DOHH2 (cell line): ENCODE measurements at regions not wholly inside any gene's neighbourhood (a gene's known extent, or its start where the extent isn't known, plus 50 kb on each side); places are given as distances from the start of the nearest gene placed in this dataset.

ENCODE experiments used
- H3F3A ChIP-seq: fragments of 200-600 bp; sonication (generic), shearing (Covaris generic); 2 replicates; pipeline ENCODE4 v1.6.0; 2016; ENCODE audit warnings: antibody characterized with exemption, mild to moderate bottlenecking; ENCODE audit not compliant: control insufficient read depth, insufficient read depth
- H3K27ac ChIP-seq: fragments of 200-600 bp; sonication (generic); 2 replicates; pipeline ENCODE4 v1.5.1; 2014; ENCODE audit warnings: low read depth, mild to moderate bottlenecking, low read length, moderate library complexity
- H3K27me3 ChIP-seq: fragments of 200-600 bp; sonication (generic); 2 replicates; pipeline ENCODE4 v1.6.1; 2014; ENCODE audit warnings: mild to moderate bottlenecking, low read length, mixed read lengths; ENCODE audit not compliant: control insufficient read depth
- H3K36me3 ChIP-seq: fragments of 200-600 bp; sonication (generic); 2 replicates; pipeline ENCODE4 v1.6.1; 2014; ENCODE audit warnings: mild to moderate bottlenecking, low read length, moderate library complexity, mixed read lengths; ENCODE audit not compliant: control insufficient read depth
- H3K4me1 ChIP-seq: fragments of 200-600 bp; sonication (generic); 2 replicates; pipeline ENCODE4 v1.6.1; 2014; ENCODE audit warnings: mild to moderate bottlenecking, low read length, mixed read lengths; ENCODE audit not compliant: control insufficient read depth
- H3K4me2 ChIP-seq: fragments of 200-600 bp; sonication (generic); 2 replicates; pipeline ENCODE4 v1.6.0; 2014; ENCODE audit warnings: mild to moderate bottlenecking, low read length, moderate library complexity
- H3K4me3 ChIP-seq: fragments of 200-600 bp; sonication (generic); 2 replicates; pipeline ENCODE4 v1.5.1; 2014; ENCODE audit warnings: mild to moderate bottlenecking, low read length, mixed read lengths
- H3K79me2 ChIP-seq: fragments of 200-600 bp; sonication (generic); 2 replicates; pipeline ENCODE4 v1.6.1; 2014; ENCODE audit warnings: mild to moderate bottlenecking, low read length, mixed read lengths; ENCODE audit not compliant: control insufficient read depth
- H3K9me2 ChIP-seq: fragments of 200-600 bp; sonication (generic); replicated peaks from 2 replicates; pipeline ENCODE4 v1.6.1; 2014; ENCODE audit warnings: mild to moderate bottlenecking, low read length, mixed read lengths; ENCODE audit not compliant: control insufficient read depth
- H3K9me3 ChIP-seq: fragments of 200-600 bp; sonication (generic); 2 replicates; pipeline ENCODE4 v1.6.1; 2014; ENCODE audit warnings: antibody characterized with exemption, low read length, mixed read lengths; ENCODE audit not compliant: control insufficient read depth, insufficient read depth
- H4K20me1 ChIP-seq: fragments of 200-600 bp; sonication (generic); 2 replicates; pipeline ENCODE4 v1.6.0; 2014; ENCODE audit warnings: low read depth, mild to moderate bottlenecking, antibody characterized with exemption, low read length, moderate library complexity; ENCODE audit not compliant: control insufficient read depth, insufficient read depth
- EZH2phosphoT487 ChIP-seq: fragments of 200-600 bp; sonication (generic); IDR thresholded peaks from 2 replicates; pipeline ENCODE4 v1.6.1; 2017; ENCODE audit warnings: borderline replicate concordance, mild to moderate bottlenecking, antibody characterized with exemption, low read length, moderate library complexity, mixed read lengths
- TF ChIP-seq, protein P1 (sequence below): fragments of 200-600 bp; sonication (generic); IDR thresholded peaks from one replicate; pipeline ENCODE4 v1.5.1; 2014; ENCODE audit warnings: antibody characterized with exemption, mild to moderate bottlenecking, low read depth, low read length; ENCODE audit not compliant: poor library complexity, severe bottlenecking

DNA sequence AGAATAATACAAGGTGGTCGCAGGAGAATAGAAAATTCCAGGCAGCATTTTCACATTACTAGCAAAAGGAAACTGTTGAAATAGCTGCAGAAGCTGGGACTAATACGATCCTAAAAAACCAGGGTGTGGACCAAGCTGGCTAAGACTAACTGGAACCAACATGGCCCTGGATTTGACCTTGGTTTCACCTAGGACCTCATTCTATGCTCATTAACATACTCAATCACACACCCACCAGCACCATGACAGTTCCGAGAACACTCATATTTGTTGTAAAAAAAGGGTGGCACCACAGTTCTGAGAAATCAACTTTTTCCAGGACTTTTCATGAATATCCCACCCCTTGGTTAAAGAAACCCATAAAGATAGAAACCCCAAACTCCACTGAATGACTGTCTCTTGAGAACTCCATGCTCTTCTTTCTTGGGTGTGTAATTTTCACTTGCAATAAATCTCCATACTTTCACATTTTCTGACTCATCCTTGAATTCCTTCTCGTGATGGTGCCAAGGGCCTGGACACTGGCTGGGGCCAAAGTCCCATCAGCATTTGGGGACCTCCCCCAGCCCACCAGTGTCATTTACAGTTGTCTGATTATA is 164.3 kb upstream of the CHST9 start:
- no peaks in the 10 kb centered on the region for H3K36me3 ChIP-seq
- H3K9me3 ChIP-seq: no peaks in the 10 kb centered on the region
- no peak overlapping the region for H3K4me3 ChIP-seq
- H3K79me2 ChIP-seq: no peaks in the 10 kb centered on the region
- no peaks in the 10 kb centered on the region for H4K20me1 ChIP-seq
- no peak for TF ChIP-seq EZH2phosphoT487
- TF ChIP-seq, protein P1, sequence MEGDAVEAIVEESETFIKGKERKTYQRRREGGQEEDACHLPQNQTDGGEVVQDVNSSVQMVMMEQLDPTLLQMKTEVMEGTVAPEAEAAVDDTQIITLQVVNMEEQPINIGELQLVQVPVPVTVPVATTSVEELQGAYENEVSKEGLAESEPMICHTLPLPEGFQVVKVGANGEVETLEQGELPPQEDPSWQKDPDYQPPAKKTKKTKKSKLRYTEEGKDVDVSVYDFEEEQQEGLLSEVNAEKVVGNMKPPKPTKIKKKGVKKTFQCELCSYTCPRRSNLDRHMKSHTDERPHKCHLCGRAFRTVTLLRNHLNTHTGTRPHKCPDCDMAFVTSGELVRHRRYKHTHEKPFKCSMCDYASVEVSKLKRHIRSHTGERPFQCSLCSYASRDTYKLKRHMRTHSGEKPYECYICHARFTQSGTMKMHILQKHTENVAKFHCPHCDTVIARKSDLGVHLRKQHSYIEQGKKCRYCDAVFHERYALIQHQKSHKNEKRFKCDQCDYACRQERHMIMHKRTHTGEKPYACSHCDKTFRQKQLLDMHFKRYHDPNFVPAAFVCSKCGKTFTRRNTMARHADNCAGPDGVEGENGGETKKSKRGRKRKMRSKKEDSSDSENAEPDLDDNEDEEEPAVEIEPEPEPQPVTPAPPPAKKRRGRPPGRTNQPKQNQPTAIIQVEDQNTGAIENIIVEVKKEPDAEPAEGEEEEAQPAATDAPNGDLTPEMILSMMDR: no peak
- H3K4me2 ChIP-seq: no peak overlapping the region
- H3F3A ChIP-seq: no peaks in the 10 kb centered on the region
- no peaks in the 10 kb centered on the region for H3K4me1 ChIP-seq
- H3K9me2 ChIP-seq: no peaks in the 10 kb centered on the region
- no peaks in the 10 kb centered on the region for H3K27me3 ChIP-seq
- H3K27ac ChIP-seq: no peak overlapping the region

DNA sequence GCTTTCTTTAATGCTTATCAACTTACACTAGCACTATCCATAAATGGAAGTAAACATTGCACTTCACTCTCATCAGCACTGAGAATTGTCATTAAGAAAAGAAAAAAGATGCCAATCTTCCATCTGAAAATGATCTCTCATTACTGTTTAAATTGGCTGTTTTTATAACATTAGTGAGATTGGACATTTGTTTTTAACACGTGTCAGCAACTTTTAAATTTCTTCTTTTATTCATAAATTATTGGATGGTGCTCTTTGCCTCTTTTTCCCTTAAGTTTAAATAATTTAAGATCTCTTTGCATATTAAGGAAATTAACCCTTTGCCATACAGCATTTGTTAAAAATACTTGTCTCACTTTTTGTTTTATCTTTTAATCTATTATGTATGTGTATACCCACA is 146.5 kb upstream of the CHST9 start:
- TF ChIP-seq EZH2phosphoT487: no peak
- TF ChIP-seq, protein P1: no peak
- Histone ChIP-seq H3F3A (no peaks in the 10 kb centered on the region), H3K4me3 (no peak overlapping the region), H3K27ac (no peak overlapping the region), H3K4me2 (no peak overlapping the region), H3K27me3 (no peaks in the 10 kb centered on the region), H3K4me1 (no peaks in the 10 kb centered on the region), H4K20me1 (no peaks in the 10 kb centered on the region), H3K36me3 (no peaks in the 10 kb centered on the region), H3K79me2 (no peaks in the 10 kb centered on the region), H3K9me2 (no peaks in the 10 kb centered on the region), H3K9me3 (no peaks in the 10 kb centered on the region)

- Histone ChIP-seq H3K27me3 (no peaks in the 10 kb centered on the region), H3F3A (no peaks in the 10 kb centered on the region), H3K4me3 (no peak overlapping the region), H3K79me2 (no peaks in the 10 kb centered on the region), H3K9me2 (no peaks in the 10 kb centered on the region), H3K9me3 (no peaks in the 10 kb centered on the region), H4K20me1 (no peaks in the 10 kb centered on the region), H3K4me2 (no peak overlapping the region), H3K4me1 (no peaks in the 10 kb centered on the region), H3K27ac (no peak overlapping the region), H3K36me3 (no peaks in the 10 kb centered on the region)
- TF ChIP-seq, protein P1: no peak
- TF ChIP-seq EZH2phosphoT487: no peak
Observed at GRCh38 chr18:27314996-27315395, 129.9 kb upstream of the CHST9 start.

- H3K36me3 ChIP-seq: no peaks in the 10 kb centered on the region
- no peaks in the 10 kb centered on the region for H3F3A ChIP-seq
- no peaks in the 10 kb centered on the region for H3K9me2 ChIP-seq
- no peaks in the 10 kb centered on the region for H3K4me1 ChIP-seq
- H4K20me1 ChIP-seq: no peaks in the 10 kb centered on the region
- no peak overlapping the region for H3K4me3 ChIP-seq
- no peaks in the 10 kb centered on the region for H3K79me2 ChIP-seq
- no peak overlapping the region for H3K4me2 ChIP-seq
- H3K9me3 ChIP-seq: no peaks in the 10 kb centered on the region
- TF ChIP-seq, protein P1: no peak
- TF ChIP-seq EZH2phosphoT487: no peak
- no peaks in the 10 kb centered on the region for H3K27me3 ChIP-seq
- H3K27ac ChIP-seq: no peak overlapping the region
Observed at GRCh38 chr18:27313678-27314077, 128.6 kb upstream of the CHST9 start.
